AML-193 (cell line): ENCODE measurements at regions not wholly inside any gene's neighbourhood (a gene's known extent, or its start where the extent isn't known, plus 50 kb on each side); places are given as distances from the start of the nearest gene placed in this dataset.
"Not testable (repeated sequence)": the region's sequence is repeated elsewhere in the genome, so short reads cannot be mapped to it uniquely, and the experiment has no call there.

Experiments
- DNase-seq, 2 experiments: peaks; one replicate each; lab custom pipeline; 2025; lab: John Stamatoyannopoulos, UW

DNA sequence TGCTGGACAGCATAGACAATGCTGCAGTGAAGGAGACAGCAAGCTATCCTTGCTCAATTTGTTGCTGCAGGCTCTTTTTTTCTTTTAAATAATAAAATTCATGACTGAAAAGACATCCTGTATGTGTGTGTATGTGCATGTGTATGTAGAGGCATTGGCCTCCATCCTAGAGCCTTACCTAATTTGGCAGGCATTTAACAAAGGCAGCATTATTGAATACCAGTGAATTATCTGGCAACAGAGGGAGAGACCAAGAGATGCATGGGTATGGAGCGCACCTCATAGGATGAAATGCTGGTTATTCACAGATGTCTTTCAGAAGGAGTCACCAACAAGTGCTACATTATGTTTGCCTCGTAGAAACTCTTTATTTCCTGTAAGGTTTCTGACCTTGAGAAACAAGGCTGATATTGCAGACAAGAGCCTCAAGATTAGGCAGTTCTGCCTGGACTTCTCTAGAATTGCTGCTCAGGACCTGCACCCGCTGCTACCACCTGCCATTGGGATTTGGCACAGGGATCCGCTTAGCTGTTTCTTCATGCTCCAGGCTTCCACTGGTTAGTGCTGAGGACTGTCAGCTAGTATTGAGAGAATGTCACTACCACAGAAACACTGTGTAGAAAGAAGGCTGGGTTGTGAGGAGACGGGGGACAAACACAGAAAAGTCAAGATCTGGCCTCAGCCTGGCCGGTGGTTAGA, 247.7 kb upstream of the RFX3 start:
- DNase-seq: no peak

DNA sequence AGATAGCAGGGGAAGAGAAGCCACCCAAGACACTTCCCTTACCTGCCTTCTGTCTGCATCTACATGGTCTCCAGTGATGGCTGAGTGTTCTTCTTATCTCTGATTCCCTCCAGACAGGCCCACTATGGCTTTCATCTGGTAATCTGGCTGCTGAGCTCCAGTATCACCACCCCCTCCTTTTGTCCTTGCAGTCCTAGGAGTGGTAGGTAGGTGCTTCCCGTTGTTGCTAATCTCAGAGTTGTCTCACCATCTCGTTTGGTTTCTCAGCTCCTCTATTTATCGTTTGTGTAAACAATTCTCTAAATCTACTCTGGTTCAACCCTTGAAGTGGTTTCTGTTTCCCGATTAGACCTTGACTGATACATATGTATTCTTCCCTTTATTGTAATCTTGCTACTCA, 243.8 kb upstream of the RFX3 start:
- DNase-seq: no peak

DNA sequence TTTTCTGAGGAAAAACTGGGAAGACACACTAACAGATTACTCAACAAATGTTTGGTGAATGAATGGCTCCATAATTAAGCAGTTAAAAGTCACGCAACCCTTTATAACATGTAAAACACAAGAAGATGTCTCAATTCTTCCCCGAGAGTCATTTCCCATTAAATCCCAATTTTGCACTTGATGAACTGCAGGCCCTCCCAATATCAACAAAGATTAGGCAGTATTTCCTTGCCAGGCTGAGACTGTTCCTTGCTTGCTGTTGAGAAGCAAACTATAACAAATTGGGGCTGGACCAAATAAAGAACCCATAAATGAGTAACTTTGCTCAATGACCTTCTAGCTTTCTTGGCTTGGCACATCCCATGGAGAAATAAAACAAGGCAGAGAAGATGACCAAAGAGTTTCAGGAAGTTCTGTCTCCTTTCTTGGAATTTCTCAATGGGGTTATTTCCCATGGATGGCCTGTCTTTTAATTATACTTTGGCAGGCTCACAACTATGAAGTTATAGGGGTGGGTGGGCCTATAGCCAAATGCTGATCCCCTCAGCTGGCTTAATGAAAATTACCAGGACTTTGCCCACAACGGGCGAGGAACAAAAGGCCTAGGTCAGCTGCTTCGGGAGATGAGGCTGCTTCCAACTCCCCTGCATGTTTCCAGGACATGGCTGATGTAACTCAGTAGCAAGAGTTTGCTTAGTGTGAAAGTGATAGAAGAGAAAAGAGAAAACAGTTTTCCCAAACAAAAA, 243.1 kb upstream of the RFX3 start:
- no peak for DNase-seq

DNA sequence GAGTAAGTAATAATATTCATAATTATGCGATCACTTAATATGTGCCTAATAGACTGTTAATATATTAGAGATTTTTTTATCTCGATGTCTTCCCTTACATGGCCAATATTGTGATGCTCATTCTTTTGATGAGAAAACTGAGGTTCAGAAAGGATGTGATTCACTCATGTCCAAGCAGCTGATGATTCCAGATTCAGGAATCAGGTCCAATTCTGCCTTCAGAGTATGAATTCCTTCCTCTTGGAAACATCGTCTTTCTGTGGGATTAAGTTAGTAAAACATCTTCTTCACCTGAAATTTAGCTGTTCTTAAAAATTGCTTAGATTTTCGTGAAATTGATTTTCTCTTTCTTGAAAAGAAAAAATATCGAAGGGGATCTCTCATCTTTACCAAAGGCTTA, 242.5 kb upstream of the RFX3 start:
- DNase-seq: no peak

DNA sequence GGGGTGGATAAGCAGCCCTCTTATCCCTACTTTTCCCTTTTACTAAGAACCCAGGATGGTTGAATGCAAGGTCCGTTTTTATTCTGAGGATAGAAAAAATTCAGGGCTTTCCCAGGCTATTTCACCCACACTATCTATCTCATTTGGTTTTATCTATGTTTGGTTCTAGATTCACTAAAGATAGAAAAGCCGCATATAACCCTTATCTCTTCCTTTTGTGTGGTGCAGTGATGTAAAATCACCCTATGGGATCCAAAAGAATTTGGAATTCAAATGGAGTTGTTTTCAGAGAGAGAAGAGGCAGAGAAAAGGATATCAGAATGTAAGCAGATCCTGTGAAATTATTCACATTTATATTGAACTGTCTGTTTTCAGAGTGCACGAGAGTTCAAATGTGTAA, 236.3 kb upstream of the RFX3 start:
- no peak for DNase-seq

DNA sequence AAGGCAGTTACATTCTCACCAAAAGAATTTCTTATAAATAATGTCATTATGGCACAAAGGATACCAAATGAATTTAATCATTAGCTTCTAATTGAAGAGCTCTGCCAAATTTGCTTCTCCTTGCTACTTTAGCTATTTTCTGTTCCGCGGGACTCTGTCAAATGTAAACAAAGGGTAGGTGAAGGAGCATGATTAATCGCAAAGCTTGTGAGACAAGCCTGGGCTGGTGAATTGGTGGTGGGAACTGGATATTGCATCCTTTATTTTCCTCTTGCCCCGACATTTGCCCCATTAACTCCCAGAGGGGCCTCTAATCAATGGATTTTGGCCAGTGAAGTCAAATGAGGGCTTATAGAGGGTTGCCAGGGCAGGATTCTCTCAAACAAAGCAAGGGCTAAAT, 234.2 kb upstream of the RFX3 start:
- DNase-seq: no peak

DNA sequence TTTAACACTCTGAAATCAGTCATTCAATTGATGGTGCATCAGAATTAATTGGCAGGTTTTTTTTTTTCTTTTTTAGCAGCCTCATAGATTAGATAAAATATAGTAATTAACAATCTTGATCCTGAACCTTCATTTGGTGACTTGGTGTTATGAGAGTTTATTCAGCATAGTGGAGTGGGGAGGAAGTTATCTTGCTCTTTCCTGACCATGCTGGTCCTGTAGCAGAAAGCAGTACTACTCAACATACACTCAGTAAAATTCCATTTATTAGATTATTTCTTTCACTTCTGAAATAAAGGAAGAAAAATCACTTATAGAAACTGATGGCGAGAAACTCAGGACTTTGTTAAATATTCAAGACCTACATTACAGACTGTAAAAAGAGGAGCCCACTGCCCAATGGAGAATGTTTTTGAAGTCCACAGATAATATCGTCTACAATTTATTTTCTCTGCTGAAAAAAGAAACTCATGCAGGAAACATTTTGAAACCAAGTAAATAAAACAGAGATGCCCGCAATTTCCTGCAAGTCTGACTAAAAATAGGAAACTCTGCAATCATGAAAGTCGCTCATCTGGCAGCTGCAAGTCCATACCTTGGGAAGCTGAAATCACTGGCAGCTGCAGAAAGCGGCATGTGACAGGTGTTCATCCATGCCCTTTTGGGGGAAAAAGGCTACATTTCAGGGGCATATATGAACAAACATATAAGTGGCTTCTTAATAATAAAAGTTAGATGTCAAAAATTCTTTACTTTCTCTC, 233.2 kb upstream of the RFX3 start:
- no peak for DNase-seq

DNA sequence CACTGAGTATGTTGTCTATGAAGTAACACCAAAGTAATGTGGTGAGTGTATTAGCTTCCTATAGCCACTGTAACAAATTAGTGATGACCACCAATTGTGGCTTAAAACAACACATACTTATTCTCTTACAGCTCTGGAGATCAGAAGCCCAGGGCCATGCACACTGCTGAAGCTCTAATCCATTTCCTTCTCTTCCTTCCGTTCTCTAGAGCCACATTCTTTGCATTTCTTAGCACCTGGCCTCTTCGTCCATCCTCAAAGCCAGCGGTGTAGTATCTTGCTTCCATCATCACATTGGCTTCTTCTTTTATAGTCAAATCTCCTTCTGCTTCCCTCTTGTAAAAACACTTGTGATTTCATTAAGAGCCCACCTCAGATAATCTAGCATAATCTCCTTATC, 230.3 kb upstream of the RFX3 start:
- no peak for DNase-seq

DNA sequence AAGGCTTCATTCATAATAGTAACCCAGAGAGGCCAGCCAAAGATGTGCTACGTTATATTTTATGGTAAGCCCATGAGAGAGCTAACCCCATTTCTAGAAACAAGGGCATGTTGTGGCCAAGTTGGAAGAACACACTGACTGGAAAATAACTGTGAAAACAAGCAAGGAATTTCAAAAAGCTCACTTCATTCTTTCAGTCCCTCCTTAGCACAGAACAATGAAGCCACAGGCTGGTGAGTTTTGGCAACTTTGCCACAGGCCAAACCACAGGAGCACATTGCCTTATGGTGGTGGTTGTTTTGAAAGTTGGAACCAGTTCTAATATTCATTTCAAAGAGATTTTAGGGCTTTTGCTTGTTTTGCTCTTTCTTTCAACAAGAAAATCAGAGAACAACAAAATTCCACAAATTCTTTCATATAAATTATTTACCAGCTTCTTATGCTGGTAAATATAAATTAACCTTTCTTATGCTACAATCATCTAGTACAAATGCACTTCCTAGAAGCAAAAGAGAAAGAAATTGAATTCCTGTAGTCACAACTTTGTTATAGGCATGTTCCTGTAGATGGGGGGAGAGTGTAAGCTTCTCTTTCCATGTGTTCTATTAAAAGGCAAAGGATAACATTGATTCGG, 225.4 kb upstream of the RFX3 start:
- no peak for DNase-seq

DNA sequence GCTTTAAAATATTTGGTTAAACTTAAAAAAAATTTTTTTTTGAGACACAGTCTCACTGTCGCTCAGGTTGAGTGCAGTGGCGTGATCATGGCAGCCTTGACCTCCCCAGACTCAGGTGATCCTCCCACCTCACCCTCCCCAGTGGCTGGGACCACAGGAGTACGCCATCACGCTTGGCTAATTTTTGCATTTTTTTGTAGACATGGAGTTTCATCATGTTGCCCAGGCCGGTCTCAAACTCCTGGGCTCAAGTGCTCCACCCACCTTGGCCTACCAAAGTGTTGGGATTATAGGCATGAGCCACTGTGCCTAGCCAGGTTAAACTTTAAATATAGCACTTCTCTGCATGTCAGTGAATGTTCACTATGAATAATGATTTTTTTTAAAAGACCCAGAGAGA, 224.5 kb upstream of the RFX3 start:
- no peak for DNase-seq

DNA sequence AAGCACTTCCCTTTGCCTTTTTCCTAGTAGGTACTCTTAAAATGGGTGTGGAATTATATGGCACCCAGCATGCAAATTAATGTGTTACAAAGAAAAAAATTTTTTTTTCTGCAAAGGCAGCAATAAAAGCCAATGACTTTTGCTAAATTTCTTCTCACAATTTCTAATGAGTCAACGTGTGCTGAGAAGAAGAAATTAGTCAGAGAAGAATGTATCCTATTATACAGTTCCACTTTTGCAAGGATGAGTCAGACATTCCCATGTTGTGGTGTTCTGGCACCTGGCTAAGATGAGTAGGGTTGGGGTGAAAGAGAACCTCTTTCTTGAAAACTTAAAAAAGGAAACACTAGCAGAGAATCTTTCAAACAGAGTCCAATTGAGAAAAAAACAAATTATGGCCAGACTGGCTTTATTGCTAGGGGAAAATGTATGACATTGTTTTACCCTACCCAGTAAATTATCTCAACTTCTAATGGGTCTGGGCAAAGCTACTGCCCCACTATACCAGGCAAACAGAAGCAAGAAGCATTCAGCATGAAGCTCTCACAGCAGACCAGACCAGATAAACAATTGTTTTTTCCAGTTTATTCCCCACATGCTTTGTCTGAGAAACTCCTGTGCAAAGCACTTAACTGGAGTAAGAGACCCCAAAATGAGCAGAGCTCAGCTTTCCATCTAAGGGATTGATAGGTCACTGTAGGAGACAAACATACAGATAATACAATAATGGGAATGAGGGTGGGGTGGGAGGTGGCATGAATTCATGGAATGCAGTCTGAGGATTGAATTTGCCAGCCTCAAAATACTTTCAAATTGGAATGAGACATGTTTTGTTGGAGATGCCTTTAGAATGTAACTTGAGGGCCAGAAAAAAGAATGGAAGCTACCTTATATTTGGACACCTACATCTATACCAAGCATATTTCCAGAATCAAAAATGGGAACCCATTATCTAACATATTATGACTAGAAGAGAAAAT, 220.8 kb upstream of the RFX3 start:
- DNase-seq: no peak

DNA sequence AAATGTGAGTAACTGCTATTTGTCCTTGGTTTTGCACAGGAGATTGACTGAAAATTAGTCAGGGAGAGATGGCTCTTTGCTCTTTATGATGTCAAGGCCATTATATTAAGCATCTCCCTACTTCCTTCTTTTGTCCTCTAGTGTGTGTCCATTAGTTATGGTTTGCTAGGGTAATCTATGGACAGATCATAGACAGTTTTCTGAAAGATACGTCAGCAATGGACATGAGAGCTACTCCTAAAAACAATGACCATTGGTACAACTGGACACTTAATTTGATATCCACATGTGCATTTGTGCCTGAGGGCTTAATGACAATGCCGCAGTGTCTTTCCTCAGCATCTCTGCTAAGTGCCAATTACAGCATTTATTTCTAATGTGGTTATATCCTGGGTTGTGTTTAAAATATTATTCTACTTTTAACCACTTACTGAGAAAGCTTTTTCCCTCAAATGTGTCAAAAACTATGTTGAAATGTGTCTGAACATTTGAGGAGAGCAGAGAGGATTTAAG, 218.2 kb upstream of the RFX3 start:
- no peak for DNase-seq

DNA sequence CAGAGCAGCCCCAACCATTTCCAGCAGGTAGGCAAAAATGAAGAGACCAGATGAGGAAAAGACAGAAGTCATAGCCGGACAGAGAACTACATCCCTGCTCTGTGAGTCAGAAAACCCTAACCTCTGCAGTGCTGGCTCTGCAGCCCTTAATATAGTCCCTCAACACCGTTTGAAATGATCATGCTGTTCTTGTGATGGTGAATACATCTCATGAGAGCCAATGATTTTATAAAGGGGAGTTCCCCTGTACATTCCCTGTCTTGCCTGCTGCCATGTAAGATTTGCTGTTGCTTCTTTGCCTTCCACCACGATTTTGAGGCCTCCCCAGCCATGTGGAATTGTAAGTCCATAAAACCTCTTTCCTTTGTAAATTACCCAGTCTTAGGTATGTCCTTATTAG, 216.8 kb upstream of the RFX3 start:
- no peak for DNase-seq

DNA sequence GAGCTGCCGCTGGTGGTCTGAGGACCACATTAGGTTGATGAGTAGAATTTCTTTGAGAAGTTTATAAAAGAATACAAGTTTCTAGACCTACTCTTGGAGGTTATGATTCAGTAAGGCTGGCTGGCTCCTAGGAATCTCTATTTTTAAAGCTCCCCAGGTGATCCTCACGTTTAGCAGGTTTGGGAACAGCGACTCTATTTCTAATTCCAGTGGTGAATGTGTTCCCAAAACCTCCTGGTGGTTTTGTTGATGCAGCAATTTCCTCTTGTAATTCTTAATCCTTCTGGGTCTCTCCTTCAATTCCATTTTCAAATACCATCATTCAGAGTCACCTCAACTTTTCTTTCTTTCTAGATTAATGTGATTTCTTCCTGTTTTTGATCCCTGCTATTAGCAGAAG, 215.9 kb upstream of the RFX3 start:
- no peak for DNase-seq

DNA sequence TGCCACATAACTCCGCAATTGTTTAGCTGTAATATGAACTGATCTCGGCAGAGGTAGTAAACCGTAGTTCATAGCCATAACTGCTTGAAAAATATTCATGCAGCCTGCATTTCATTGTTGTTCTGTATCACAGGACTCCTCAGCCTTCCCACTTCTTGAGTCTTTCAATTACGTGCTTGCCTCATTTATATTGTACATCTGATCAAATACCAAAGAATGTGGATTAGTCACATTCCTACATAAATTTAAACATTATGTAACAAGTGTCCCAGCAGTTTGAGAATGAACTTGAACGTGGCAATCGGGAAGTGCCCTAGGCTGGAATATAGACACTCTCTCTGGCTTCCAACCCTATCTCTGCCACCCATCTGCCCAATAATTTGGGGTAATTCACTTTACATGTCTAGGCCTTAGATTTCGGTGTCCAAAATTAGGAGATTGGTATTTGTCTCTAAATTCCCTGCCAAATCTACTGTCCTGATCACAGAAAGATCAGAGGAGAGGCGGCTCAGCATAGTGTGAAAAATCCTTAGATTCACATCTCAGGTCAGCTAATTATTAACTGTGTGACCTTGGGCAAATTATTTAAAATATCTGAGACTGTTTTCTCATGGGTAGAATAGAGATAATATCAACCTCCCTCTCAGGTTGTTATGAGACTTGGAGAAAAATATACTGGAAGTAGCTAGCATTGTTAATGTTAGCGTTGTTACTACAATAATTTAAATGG, 215.1 kb upstream of the RFX3 start:
- no peak for DNase-seq

DNA sequence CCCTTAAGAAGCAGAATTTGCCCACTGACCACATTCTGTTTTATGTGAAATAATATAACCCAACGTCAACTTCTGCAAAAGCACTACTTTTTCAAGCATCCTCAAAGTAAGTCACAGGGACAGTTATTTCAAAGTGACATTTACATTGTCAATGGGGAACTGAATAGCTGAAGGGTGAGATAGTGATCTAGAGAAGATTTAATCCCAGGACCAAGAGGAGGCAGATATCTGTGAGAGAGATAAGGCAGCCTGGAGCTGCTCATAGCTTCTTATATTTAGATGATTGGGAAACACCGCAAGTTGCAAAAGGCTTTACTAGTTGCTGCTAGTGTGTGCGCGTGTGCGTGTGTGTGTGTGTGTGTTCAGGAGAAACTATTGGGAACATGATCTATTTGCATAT, 210.4 kb upstream of the RFX3 start:
- DNase-seq: peak; percentile 27 to 47

DNA sequence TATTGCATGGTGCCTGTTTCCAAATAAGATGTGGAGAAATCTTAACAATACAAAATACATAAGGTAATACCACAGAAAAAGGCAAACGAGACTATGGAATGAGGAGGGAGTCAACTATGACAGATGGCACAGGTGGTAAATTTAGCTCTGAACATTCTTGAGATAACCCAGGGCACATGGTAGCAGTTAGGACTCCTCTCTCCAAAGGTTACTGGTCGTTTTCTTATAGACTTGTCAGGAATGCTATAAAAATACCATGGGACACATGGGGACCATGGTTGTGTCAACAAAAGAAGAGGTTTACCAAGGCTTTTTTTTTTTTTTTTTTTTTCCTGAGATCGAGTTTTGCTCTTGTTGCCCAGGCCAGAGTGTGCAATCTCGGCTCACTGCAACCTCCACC, 209.4 kb upstream of the RFX3 start:
- no peak for DNase-seq

DNA sequence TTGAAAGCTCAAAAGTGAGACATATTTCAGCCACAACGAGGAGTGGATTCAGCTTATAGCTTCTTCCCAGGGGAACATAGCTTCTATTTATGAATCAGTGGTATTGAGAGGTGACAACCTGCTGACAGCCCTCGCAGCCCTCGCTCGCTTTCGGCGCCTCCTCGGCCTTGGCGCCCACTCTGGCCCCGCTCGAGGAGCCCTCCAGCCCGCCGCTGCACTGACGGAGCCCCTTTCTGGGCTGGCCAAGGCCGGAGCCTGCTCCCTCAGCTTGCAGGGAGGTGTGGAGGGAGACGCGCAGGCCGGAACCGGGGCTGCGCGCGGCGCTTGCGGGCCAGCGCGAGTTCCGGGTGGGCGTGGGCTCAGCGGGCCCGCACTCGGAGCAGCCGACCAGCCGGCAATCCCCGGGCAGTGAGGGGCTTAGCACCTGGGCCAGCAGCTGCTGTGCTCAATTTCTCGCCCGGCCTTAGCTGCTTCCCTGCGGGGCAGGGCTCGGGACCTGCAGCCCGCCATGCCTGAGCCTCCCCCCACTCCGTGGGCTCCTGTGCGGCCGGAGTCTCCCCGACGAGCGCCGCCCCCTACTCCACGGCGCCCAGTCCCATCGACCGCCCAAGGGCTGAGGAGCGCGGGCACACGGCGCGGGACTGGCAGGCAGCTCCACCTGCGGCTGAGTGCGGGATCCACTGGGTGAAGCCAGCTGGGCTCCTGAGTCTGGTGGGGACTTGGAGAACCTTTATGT, 207.9 kb upstream of the RFX3 start:
- not testable (repeated sequence) for DNase-seq

DNA sequence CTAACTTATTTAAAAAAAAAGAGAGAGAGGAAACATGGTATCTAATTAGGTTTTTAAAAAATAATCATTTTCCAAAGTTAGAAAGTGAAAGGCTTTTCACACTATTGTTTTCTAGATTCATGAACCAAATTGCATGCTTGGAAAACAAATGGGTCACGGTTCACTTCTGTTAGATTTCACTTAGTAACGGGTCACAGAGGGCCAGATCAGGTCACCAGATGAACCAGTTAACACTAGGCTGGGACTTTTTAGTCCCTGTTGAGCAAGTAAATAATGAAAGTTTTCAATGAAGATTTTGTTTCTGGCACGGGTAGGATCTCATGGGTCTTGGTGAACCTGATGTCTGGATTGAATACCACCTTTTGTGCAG, 207.2 kb upstream of the RFX3 start:
- no peak for DNase-seq
